Upper lobe of right lung (tissue), 1 donor: ENCODE measurements at regions not wholly inside any gene's neighbourhood (a gene's known extent, or its start where the extent isn't known, plus 50 kb on each side); places are given as distances from the start of the nearest gene placed in this dataset.

Source experiments
- ATAC-seq: fragments of 200-7000 bp; cut with Tn5 transposase; one replicate; pipeline ENCODE4 v1.9.1; 2020; ENCODE audit warnings: mild to moderate bottlenecking, moderate library complexity
- DNase-seq: peaks from one replicate; pipeline ENCODE4 v3.0.0-alpha.2; 2020
- H3K27ac ChIP-seq: fragments of 200-600 bp; one replicate; pipeline ENCODE4 v1.8.0; 2022
- H3K27me3 ChIP-seq: fragments of 200-600 bp; one replicate; pipeline ENCODE4 v1.8.0; 2022; ENCODE audit warnings: mild to moderate bottlenecking
- H3K36me3 ChIP-seq: fragments of 200-600 bp; one replicate; pipeline ENCODE4 v1.8.0; 2022
- H3K4me1 ChIP-seq: fragments of 200-600 bp; one replicate; pipeline ENCODE4 v1.8.0; 2022
- H3K4me3 ChIP-seq: fragments of 200-600 bp; one replicate; pipeline ENCODE4 v1.8.0; 2022; ENCODE audit warnings: mild to moderate bottlenecking
- H3K9me3 ChIP-seq: fragments of 200-600 bp; one replicate; pipeline ENCODE4 v1.8.0; 2022
- intact Hi-C: fragments of 100-400 bp; cut with DNase I; formaldehyde crosslinking; loops from one replicate; pipeline ENCODE4 v1.11.0; 2022
- TF ChIP-seq, protein P1 (sequence below): fragments of 200-600 bp; IDR thresholded peaks from one replicate; pipeline ENCODE4 v1.8.0; 2022; ENCODE audit warnings: antibody characterized with exemption
- donor health status: DM: no; HTN: yes; CAD: no; lungs with severe emphysema.

DNA sequence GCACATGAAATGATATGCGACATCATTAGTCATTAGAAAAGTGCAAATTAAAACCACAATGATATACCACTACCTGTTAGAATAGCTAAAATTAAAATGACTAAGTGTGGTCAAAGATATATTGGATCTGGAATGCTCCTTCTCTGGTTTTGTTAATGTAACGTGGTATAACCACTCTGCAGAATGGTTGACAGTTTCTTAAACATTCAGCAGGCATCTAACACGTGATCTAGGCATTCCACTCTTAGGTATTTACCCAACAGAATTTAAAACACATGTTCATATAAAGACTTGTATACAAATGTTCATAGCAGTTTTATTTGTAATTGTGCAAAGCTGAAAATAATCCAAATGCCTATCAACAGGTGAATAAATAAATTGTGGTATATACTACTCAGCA is 165.0 kb upstream of the PLXNA2 start:
- intact Hi-C loops = no loop called here
- DNase-seq = no peak
- TF ChIP-seq, protein P1, sequence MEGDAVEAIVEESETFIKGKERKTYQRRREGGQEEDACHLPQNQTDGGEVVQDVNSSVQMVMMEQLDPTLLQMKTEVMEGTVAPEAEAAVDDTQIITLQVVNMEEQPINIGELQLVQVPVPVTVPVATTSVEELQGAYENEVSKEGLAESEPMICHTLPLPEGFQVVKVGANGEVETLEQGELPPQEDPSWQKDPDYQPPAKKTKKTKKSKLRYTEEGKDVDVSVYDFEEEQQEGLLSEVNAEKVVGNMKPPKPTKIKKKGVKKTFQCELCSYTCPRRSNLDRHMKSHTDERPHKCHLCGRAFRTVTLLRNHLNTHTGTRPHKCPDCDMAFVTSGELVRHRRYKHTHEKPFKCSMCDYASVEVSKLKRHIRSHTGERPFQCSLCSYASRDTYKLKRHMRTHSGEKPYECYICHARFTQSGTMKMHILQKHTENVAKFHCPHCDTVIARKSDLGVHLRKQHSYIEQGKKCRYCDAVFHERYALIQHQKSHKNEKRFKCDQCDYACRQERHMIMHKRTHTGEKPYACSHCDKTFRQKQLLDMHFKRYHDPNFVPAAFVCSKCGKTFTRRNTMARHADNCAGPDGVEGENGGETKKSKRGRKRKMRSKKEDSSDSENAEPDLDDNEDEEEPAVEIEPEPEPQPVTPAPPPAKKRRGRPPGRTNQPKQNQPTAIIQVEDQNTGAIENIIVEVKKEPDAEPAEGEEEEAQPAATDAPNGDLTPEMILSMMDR = no peak
- H3K4me3 ChIP-seq = no peak overlapping the region
- H3K27ac ChIP-seq = no peak overlapping the region
- H3K9me3 ChIP-seq = no peaks in the 10 kb centered on the region
- no peaks in the 10 kb centered on the region for H3K36me3 ChIP-seq
- H3K4me1 ChIP-seq = no peaks in the 10 kb centered on the region
- ATAC-seq = no peak
- no peaks in the 10 kb centered on the region for H3K27me3 ChIP-seq

DNA sequence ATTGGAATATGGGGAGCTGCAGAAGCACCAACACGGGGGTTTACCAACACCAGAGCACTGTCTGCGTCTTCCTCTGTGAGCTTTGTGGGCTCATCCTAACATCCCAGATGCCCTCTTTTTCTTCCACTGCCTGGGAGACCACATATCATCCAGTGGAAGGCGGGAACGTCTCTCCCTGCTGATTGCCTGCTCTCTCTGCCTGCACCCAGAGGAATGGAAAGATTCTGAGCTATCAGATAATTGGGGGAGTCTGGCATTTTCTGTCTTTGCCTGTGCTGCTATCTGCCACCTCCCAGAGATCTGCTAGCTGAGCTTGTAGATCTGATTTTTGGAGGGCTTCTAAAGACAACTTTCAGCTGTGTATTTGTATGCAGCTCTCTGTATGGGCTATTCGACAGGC is 166.2 kb upstream of the PLXNA2 start:
- DNase-seq (no peak), ATAC-seq (no peak)
- H3K4me3 ChIP-seq = no peak overlapping the region
- H3K4me1 ChIP-seq = no peaks in the 10 kb centered on the region
- H3K9me3 ChIP-seq = no peaks in the 10 kb centered on the region
- intact Hi-C loops = no loop called here
- H3K27me3 ChIP-seq = no peaks in the 10 kb centered on the region
- no peak overlapping the region for H3K27ac ChIP-seq
- TF ChIP-seq, protein P1 = no peak
- no peaks in the 10 kb centered on the region for H3K36me3 ChIP-seq

DNA sequence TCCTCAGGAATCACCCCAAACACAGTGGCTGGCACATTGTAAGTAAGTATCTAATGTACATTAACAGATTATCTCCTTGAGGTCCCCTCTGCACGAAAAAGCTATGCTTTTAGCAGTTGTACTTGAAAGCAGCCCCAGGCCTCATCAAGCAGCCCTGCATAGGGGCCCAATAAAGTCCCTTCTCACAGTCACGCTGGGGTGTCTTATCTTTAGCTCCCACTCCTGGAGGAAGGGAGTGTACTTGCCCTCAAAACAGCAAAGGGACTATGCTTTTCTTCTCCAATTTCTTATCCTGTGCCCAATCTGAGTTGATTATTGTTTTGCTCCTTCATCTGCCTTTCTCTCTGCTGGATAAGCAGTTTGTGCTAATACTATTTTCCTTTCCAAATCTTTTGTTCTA is 168.8 kb upstream of the PLXNA2 start:
- no peak overlapping the region for H3K4me3 ChIP-seq
- H3K27me3 ChIP-seq = no peaks in the 10 kb centered on the region
- TF ChIP-seq, protein P1 = no peak
- no peaks in the 10 kb centered on the region for H3K9me3 ChIP-seq
- no peak overlapping the region for H3K27ac ChIP-seq
- intact Hi-C loops = no loop called here
- ATAC-seq (no peak), DNase-seq (no peak)
- H3K4me1 ChIP-seq = no peaks in the 10 kb centered on the region
- no peaks in the 10 kb centered on the region for H3K36me3 ChIP-seq

- Histone ChIP-seq H3K27ac (no peak overlapping the region), H3K27me3 (no peaks in the 10 kb centered on the region), H3K4me1 (no peaks in the 10 kb centered on the region), H3K36me3 (no peaks in the 10 kb centered on the region), H3K9me3 (no peaks in the 10 kb centered on the region), H3K4me3 (no peak overlapping the region)
- DNase-seq (no peak), ATAC-seq (no peak)
- intact Hi-C loops = no loop called here
- TF ChIP-seq, protein P1 = no peak
These were observed 174.5 kb upstream of the PLXNA2 start for GRCh38 chr1:208418667-208419066.

DNA sequence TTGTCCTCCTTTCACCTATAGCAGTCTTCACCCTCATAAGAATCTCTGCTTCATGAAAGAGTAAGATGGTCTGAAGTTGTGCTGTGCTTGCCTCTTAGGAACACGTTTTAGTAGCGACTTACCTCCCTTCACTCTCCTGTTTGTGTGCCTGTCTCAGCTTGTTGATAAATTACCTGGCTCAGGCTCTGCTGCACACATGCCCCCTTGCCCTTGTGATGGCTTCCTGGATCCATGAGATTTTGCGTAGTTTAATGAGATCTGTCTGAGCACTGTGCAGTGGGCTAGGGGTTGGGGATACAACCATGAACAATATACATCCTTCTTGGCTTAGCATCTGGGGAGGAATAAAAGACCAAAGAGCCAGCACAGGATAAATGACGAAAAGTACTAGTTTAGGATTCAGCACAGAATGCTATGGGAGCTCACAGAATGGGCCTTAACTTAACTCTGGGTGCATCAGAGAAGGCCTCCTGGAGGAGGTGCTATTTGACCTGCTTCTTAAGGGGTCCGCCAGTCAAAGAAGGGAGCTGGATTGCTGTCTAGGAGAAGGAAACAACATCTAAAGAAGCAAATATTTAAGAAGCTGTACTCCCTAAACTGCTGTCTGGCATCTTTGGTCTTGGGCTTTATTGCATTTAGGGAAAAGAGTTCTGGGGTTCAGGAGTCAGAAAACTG is 175.7 kb upstream of the PLXNA2 start:
- Histone ChIP-seq H3K36me3 (no peaks in the 10 kb centered on the region), H3K4me1 (no peaks in the 10 kb centered on the region), H3K9me3 (no peaks in the 10 kb centered on the region), H3K4me3 (no peak overlapping the region), H3K27me3 (no peaks in the 10 kb centered on the region), H3K27ac (no peak overlapping the region)
- intact Hi-C loops = no loop called here
- ATAC-seq (no peak), DNase-seq (no peak)
- TF ChIP-seq, protein P1 = no peak

- H3K4me1 ChIP-seq = no peaks in the 10 kb centered on the region
- no peaks in the 10 kb centered on the region for H3K27me3 ChIP-seq
- intact Hi-C loops = no loop called here
- no peak overlapping the region for H3K4me3 ChIP-seq
- no peak overlapping the region for H3K27ac ChIP-seq
- ATAC-seq (no peak), DNase-seq (no peak)
- TF ChIP-seq, protein P1 = no peak
- H3K9me3 ChIP-seq = no peaks in the 10 kb centered on the region
- no peaks in the 10 kb centered on the region for H3K36me3 ChIP-seq
These were observed 176.5 kb upstream of the PLXNA2 start for GRCh38 chr1:208420696-208421095.
